SK-N-SH treated with all-trans-retinoic acid at 6 μM for 48 hours (cell line): ENCODE measurements at regions not wholly inside any gene's neighbourhood (a gene's known extent, or its start where the extent isn't known, plus 50 kb on each side); places are given as distances from the start of the nearest gene placed in this dataset.

Source experiments
- ATAC-seq: fragments of 200-7000 bp; cut with Tn5 transposase; 3 replicates; pipeline ENCODE4 v1.9.1; 2020; ENCODE audit warnings: mild to moderate bottlenecking, moderate library complexity
- ARNTL ChIP-seq: fragments of 450-650 bp; formaldehyde crosslinking; IDR thresholded peaks from 2 replicates; pipeline ENCODE4 v1.5.0; 2020; ENCODE audit warnings: low read depth, mild to moderate bottlenecking, moderate library complexity, borderline replicate concordance
- BACH2 ChIP-seq: fragments of 250-450 bp; sonication (Bioruptor Pico); IDR thresholded peaks from 2 replicates; pipeline ENCODE4 v1.9.0; 2021; ENCODE audit warnings: mild to moderate bottlenecking, borderline replicate concordance
- CSDC2 ChIP-seq: fragments of 250-450 bp; sonication (Bioruptor Pico); IDR thresholded peaks from 2 replicates; pipeline ENCODE4 v1.5.0; 2020; ENCODE audit warnings: mild to moderate bottlenecking, moderate library complexity
- GLIS3 ChIP-seq: fragments of 250-450 bp; sonication (Bioruptor Pico); IDR thresholded peaks from 2 replicates; pipeline ENCODE4 v1.5.0; 2020; ENCODE audit warnings: mild to moderate bottlenecking, moderate library complexity
- OSR1 ChIP-seq: fragments of 250-450 bp; sonication (Bioruptor Pico); IDR thresholded peaks from 2 replicates; pipeline ENCODE4 v1.8.0; 2022; ENCODE audit warnings: moderate library complexity, mild to moderate bottlenecking, inconsistent platforms
- RARB ChIP-seq: fragments of 250-450 bp; sonication (Bioruptor Pico); IDR thresholded peaks from 2 replicates; pipeline ENCODE4 v1.8.0; 2021; ENCODE audit warnings: mild to moderate bottlenecking, moderate library complexity
- SNAI2 ChIP-seq: fragments of 250-450 bp; sonication (Bioruptor Pico); IDR thresholded peaks from 2 replicates; pipeline ENCODE4 v1.5.0; 2020; ENCODE audit warnings: mild to moderate bottlenecking, moderate library complexity
- TCF4 ChIP-seq: fragments of 250-450 bp; sonication (Bioruptor Pico); IDR thresholded peaks from 2 replicates; pipeline ENCODE4 v1.8.0; 2021; ENCODE audit warnings: mild to moderate bottlenecking, moderate library complexity, borderline replicate concordance
- TOX ChIP-seq: fragments of 250-450 bp; sonication (Bioruptor Pico); IDR thresholded peaks from 2 replicates; pipeline ENCODE4 v1.8.0; 2021; ENCODE audit warnings: mild to moderate bottlenecking, moderate library complexity, borderline replicate concordance
- ZC3H10 ChIP-seq: fragments of 250-450 bp; sonication (Bioruptor Pico); IDR thresholded peaks from 2 replicates; pipeline ENCODE4 v1.5.1; 2021; ENCODE audit warnings: mild to moderate bottlenecking, moderate library complexity
- ZFP3 ChIP-seq: fragments of 250-450 bp; sonication (Bioruptor Pico); IDR thresholded peaks from 2 replicates; pipeline ENCODE4 v1.5.0; 2020; ENCODE audit warnings: mild to moderate bottlenecking, moderate library complexity
- ZFP30 ChIP-seq: fragments of 450-650 bp; formaldehyde crosslinking; IDR thresholded peaks from 2 replicates; pipeline ENCODE4 v1.5.0; 2022; ENCODE audit warnings: mild to moderate bottlenecking, moderate library complexity
- ZNF565 ChIP-seq: fragments of 450-650 bp; formaldehyde crosslinking; conservative IDR thresholded peaks from 2 replicates; pipeline ENCODE4 v1.5.0; 2020; ENCODE audit warnings: low read depth, mild to moderate bottlenecking, moderate library complexity
- ZNF70 ChIP-seq: fragments of 450-650 bp; formaldehyde crosslinking; IDR thresholded peaks from 2 replicates; pipeline ENCODE4 v1.5.0; 2020; ENCODE audit warnings: mild to moderate bottlenecking, moderate library complexity
- TF ChIP-seq, protein P1 (sequence below): fragments of 250-450 bp; sonication (Bioruptor Pico); IDR thresholded peaks from 2 replicates; pipeline ENCODE4 v1.8.0; 2020; ENCODE audit warnings: mild to moderate bottlenecking, moderate library complexity, borderline replicate concordance
- TF ChIP-seq, protein P2 (sequence below): fragments of 250-450 bp; sonication (Bioruptor Pico); IDR thresholded peaks from 2 replicates; pipeline ENCODE4 v1.5.0; 2020; ENCODE audit warnings: mild to moderate bottlenecking, moderate library complexity
- TF ChIP-seq, protein P3 (sequence below): fragments of 250-450 bp; sonication (Bioruptor Pico); IDR thresholded peaks from 2 replicates; pipeline ENCODE4 v1.5.1; 2021; ENCODE audit warnings: mild to moderate bottlenecking, moderate library complexity

DNA sequence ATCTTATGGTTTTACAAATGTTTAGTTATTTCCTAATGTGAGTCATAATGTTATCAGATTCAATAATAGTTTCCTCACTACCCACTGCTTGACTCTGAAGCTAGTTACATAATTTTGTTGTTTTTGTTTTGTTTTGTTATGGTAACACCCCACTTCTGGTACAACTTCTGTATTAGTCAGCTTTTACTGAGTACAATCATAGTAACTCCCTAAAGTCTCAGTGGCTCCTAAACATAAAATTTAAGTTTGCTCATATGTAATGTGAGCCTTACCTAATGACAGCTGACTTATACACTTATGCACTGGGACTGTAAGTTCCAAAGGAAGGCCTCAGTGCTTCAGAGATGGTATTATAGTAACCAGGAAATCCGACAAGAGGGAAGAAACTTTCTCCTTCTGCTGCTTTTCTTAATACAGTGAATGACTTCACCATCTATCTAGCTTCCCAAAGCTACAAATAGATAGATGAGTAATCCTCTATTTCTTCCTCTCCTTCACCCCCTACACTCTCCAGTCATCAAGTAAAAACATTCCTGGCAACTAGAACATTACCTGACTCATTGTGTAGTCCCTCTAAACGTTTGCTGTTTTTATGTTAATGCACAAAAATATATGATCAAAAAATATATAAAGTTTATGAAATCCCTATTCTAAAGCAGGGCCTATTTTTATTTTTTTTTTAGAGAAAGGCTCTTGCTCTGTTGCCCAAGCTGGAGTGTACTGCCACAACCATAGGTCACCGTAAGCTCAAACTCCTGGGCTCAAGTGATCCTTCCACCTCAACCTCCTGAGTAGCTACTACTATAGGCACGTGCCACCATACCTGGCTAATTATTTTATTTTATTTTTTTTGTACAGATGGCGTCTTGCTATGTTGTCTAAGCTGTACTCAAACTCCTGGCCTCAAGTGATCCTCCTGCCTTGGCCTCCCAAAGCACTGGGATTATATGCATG lies 563.0 kb downstream of the SOX6 start:
- ATAC-seq, result no peak
- TF ChIP-seq TCF4 (no peak), ZC3H10 (CRISPR knock-in tag) (no peak), SNAI2 (CRISPR knock-in tag) (no peak), ZFP30 (CRISPR knock-in tag) (no peak), ZNF565 (no peak), CSDC2 (CRISPR knock-in tag) (no peak), OSR1 (CRISPR knock-in tag) (no peak), ZNF70 (CRISPR knock-in tag) (no peak)
- TF ChIP-seq, protein P1, sequence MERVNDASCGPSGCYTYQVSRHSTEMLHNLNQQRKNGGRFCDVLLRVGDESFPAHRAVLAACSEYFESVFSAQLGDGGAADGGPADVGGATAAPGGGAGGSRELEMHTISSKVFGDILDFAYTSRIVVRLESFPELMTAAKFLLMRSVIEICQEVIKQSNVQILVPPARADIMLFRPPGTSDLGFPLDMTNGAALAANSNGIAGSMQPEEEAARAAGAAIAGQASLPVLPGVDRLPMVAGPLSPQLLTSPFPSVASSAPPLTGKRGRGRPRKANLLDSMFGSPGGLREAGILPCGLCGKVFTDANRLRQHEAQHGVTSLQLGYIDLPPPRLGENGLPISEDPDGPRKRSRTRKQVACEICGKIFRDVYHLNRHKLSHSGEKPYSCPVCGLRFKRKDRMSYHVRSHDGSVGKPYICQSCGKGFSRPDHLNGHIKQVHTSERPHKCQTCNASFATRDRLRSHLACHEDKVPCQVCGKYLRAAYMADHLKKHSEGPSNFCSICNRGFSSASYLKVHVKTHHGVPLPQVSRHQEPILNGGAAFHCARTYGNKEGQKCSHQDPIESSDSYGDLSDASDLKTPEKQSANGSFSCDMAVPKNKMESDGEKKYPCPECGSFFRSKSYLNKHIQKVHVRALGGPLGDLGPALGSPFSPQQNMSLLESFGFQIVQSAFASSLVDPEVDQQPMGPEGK (CRISPR knock-in tag), result no peak

DNA sequence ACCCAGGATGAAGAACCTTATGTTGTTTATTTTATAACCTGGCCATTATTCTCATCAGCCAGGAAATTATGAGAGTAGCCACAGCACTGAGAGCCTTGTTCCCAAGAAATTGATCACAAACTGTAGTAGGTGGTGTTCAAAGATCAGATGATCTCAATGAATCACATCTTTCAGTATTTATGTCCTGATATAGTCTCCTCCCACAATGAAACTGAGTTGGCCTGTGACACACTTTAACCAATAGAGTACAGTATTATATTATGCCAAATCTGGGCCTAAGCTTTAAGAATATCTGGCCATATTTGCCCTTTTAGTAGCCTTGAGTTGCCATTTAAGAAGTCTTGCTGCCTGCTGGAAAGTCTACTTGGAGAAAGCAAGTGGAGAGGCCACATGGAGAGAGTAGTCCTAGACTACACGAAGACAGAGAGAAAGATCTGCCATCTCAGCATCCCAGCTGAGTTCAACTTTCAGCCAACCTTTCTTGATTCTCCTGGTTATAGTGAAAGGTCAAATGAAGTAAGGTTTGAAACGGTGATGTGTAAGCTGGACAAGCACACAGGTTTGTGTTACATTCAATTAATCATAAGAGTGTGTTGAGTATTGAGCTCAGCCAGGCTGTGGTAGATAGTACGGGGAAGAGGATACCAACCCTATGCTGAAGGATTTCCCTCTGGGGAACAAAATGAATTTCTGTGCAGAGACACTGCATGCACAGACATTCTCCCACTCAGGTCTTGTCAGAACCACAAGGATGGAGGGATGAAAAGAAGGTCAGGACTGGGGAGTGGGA lies 561.8 kb downstream of the SOX6 start:
- TF ChIP-seq ARNTL (CRISPR knock-in tag) (no peak), GLIS3 (CRISPR knock-in tag) (no peak), SNAI2 (CRISPR knock-in tag) (no peak), ZFP30 (CRISPR knock-in tag) (no peak), BACH2 (no peak), RARB (CRISPR knock-in tag) (no peak), ZC3H10 (CRISPR knock-in tag) (no peak), TOX (CRISPR knock-in tag) (no peak), OSR1 (CRISPR knock-in tag) (no peak), ZFP3 (CRISPR knock-in tag) (no peak)
- TF ChIP-seq, protein P1 (CRISPR knock-in tag), result no peak
- TF ChIP-seq, protein P2, sequence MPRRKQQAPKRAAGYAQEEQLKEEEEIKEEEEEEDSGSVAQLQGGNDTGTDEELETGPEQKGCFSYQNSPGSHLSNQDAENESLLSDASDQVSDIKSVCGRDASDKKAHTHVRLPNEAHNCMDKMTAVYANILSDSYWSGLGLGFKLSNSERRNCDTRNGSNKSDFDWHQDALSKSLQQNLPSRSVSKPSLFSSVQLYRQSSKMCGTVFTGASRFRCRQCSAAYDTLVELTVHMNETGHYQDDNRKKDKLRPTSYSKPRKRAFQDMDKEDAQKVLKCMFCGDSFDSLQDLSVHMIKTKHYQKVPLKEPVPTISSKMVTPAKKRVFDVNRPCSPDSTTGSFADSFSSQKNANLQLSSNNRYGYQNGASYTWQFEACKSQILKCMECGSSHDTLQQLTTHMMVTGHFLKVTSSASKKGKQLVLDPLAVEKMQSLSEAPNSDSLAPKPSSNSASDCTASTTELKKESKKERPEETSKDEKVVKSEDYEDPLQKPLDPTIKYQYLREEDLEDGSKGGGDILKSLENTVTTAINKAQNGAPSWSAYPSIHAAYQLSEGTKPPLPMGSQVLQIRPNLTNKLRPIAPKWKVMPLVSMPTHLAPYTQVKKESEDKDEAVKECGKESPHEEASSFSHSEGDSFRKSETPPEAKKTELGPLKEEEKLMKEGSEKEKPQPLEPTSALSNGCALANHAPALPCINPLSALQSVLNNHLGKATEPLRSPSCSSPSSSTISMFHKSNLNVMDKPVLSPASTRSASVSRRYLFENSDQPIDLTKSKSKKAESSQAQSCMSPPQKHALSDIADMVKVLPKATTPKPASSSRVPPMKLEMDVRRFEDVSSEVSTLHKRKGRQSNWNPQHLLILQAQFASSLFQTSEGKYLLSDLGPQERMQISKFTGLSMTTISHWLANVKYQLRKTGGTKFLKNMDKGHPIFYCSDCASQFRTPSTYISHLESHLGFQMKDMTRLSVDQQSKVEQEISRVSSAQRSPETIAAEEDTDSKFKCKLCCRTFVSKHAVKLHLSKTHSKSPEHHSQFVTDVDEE, result no peak
- TF ChIP-seq, protein P3, sequence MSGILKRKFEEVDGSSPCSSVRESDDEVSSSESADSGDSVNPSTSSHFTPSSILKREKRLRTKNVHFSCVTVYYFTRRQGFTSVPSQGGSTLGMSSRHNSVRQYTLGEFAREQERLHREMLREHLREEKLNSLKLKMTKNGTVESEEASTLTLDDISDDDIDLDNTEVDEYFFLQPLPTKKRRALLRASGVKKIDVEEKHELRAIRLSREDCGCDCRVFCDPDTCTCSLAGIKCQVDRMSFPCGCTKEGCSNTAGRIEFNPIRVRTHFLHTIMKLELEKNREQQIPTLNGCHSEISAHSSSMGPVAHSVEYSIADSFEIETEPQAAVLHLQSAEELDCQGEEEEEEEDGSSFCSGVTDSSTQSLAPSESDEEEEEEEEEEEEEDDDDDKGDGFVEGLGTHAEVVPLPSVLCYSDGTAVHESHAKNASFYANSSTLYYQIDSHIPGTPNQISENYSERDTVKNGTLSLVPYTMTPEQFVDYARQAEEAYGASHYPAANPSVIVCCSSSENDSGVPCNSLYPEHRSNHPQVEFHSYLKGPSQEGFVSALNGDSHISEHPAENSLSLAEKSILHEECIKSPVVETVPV (CRISPR knock-in tag), result no peak
- ATAC-seq, result no peak

DNA sequence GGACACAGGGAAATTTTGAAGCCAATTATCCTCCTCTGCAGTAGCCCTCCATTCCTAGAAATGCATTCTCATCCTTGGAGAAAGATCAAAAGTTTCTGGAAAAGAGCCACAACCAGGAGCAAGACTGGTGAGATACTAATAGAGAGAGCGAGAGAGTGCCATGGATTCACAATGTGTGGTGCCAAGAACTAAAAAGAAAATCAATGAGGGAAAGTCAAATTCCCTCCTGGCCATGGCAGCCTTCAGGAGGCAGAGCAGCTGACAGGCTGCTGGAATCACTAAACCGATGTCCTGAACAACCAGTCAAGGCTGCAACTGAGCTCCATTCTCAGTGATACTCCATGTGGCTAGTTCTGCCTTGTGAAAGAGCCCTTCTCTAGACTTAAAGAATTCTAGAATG lies 561.0 kb downstream of the SOX6 start:
- TF ChIP-seq CSDC2 (CRISPR knock-in tag) (no peak), OSR1 (CRISPR knock-in tag) (no peak)
- ATAC-seq, result no peak
